Activated CD4-positive, alpha-beta T cell treated with anti-CD3 and anti-CD28 coated beads, Interleukin-2, Interleukin-6, amounts not matched to agents 100 ng/mL and 50 ng/mL, durations not matched to agents 16 hours and 8 hours (primary cell): ENCODE measurements at regions not wholly inside any gene's neighbourhood (a gene's known extent, or its start where the extent isn't known, plus 50 kb on each side); places are given as distances from the start of the nearest gene placed in this dataset.
"Not testable (repeated sequence)": the region's sequence is repeated elsewhere in the genome, so short reads cannot be mapped to it uniquely, and the experiment has no call there.

Source experiments
- DNase-seq: peaks from one replicate; pipeline ENCODE4 v3.0.0-alpha.2; 2020

DNA sequence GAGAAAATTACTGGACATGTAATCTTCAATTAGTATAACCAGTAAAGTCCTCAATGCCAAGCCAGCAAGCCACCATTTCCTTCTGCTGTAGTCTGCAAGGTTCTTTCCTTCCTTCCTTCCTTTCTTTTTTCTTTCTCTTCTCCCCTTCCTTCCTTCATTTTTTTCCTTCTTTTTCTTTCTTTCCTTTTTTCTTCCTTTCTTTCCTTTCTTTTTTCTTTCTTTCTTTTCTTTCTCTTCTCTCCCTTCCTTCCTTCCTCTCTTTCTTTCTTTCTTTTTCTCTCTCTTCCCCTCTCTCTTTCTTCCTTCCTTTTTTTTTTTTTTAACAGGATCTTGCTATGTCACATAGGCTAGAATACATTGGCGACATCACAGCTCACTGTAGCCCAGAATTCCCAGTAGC is 369.8 kb downstream of the SEMA3D start:
- no peak for DNase-seq

DNA sequence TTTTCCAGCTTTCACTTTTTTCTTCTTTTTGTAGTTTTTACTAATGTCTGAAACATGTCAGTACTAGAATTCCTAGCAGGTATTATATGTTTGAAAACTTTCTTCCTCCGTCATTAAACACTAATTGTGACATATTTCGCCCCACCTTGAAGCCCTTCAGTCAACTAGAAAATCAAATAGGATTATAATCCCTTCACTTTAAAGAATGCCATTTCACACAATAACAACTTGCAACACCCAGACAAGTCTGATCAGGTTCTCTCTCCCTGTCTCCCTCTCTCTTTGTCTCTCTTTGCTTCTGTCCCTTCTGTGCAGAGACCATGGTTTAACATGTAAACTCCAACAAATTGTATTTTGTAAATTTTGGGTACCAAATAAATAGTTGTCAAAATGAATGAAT is 373.5 kb downstream of the SEMA3D start:
- DNase-seq: no peak

- DNase-seq: no peak
These were observed 374.8 kb downstream of the SEMA3D start for GRCh38 chr7:84812021-84812420.

DNA sequence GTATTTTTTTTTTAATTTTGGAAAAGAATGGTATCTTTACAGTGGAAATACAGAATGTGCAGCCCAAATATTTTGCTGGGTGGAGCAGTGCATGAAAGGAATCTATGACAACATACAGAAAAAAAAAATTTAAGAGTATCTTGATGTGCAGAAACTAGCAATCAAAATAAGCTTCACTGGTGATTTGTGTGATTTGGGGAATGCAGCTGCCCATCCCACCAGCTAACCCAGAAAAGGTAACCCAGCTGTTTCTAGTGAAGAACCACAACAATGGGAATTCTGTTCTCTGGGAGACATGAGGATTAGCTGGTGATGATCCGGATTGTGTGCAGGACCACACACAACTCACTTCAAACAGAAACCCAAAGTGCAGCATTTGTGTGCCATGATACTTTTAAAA is 375.5 kb downstream of the SEMA3D start:
- DNase-seq: no peak

- no peak for DNase-seq
These were observed 377.0 kb downstream of the SEMA3D start for GRCh38 chr7:84809877-84810276.

GRCh38 chr7:84803979-84804378 is 382.9 kb downstream of the SEMA3D start:
- DNase-seq: no peak

- DNase-seq: no peak
These were observed 385.5 kb downstream of the SEMA3D start for GRCh38 chr7:84801396-84801795.

DNA sequence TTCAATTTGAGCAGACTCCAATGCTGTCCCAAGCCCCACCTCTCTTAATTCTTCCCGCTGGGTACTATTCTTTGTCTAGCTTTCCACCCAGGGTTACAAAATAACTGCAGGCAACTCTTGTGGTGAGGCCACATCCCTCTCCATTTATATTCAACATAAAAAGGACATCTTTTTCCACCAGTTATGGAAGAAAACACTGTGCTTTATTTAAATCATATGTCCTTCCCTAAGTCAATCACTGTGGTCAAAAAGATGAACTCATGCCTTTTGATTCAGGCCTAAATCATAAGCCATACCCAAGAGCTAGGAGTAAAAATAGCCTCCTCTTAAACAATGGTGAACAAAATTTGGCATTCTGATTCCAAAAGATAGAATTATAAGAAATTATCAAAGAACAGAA is 386.0 kb downstream of the SEMA3D start:
- no peak for DNase-seq

DNA sequence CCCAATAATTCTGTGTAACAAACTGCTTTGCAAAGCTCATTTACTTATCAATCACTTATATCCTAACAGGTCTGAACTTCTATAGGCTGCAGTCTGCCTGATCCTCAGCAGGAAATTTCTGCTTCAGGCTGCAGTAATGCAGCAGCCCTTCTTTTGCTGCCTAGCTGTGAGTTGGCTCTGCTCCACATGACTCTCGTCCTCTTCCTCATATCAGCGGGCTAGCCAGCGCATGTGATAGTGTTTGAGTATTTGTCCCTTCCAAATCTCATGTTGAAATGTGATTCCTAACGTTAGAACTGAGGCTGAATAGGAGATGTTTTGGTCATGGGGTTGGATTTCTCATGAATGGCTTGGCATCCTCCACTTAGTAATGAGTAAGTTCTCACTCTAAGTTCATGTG is 387.8 kb downstream of the SEMA3D start:
- no peak for DNase-seq

DNA sequence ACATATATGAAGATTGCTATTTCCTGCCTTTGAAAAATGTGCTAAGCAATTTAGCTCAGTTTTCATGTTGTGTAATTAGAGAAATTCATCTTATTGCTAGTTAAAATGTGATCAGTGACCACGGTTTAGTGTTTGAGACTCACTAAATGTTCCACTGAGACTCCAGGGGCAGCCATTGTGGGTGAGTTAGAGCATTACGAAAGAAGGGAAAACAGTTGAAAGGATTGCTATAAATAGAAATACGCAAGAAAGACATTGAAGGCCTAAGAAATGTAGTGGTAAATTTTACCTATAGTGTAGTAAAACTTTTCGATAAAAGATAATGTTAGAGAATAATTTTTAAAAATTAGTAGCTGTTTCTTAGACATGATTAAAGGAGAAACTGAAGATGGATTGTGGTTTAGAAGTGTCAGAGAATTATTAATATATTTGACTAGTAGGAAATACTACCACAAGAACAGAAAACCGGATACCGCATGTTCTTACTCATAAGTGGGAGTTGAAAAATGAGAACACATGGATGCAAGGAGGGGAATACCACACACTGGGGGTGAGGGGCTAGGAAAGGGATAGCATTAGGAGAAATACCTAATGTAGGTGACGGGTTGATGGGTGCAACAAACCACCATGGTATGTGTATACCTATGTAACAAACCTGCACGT is 394.5 kb downstream of the SEMA3D start:
- no peak for DNase-seq

DNA sequence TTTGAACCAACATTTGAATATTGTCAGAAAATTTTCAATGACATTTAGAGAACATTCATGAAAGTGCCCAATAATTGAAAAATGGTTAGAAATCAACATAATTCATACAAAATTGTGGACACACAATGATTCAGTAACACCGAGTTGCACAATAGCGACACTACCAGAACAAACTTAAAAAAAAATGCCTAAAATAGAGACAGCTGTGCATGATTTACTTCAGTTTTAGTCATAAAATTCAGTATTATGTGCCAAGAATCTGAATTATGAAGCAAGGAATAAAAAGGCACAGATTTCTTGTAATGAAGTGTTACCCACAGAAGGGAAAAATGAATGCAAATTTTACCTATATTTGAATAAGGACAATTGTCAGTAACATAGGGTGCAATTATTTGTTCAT is 396.0 kb downstream of the SEMA3D start:
- DNase-seq: no peak

GRCh38 chr7:84786073-84786472 is 400.8 kb downstream of the SEMA3D start:
- no peak for DNase-seq

DNA sequence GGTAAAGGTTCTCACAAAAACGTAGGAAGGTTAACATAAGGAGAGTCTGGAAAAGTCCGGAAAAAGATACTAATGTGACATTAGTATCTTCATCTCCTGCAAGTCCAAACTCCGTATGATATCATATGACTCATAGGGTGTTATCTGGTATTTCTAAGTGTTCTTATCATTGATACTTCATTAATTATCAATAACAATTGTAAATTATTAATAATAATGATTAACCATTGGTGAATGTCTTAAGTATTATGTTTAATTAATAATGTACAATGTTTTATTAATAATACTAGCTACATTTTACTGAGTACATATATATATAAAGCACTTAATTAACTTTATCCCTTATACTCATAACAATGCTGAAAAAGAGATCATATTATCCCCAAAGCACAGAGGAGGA is 402.4 kb downstream of the SEMA3D start:
- no peak for DNase-seq

DNA sequence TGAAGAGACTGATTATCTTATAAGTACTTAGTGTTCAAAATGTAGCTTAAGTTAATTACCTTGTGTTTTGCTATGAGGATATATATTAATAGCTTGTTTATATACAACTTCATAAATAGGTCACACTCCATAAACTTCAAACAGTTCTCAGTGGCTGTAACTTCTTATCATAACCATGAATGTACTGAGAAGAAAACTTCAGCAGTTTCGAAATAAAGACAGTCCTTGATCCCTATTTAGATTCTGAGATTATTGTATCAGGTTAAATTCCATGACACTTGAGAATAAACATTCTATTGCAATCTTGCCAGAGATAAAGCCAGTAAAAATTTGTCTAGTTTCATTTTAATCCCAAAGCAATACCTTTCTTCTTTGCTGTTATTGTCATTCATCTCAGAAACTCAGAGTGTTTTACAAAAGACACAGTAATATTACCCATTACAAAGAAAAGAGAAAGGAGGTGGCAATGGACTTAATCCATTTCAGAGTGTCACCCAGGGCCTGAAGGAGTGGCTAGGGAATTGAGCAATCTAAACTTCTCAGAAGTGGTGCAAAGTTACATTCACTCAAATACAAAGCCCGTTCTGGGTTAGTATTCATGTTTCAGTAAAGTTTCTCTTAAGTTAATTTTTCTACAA is 403.6 kb downstream of the SEMA3D start:
- no peak for DNase-seq

- no peak for DNase-seq
These were observed 405.0 kb downstream of the SEMA3D start for GRCh38 chr7:84781838-84782237.

- DNase-seq: no peak
These were observed 406.4 kb downstream of the SEMA3D start for GRCh38 chr7:84780158-84781124.

- no peak for DNase-seq
These were observed 429.1 kb downstream of the SEMA3D start for GRCh38 chr7:84757761-84758160.

GRCh38 chr7:84746353-84746752 is 440.5 kb downstream of the SEMA3D start:
- DNase-seq: no peak

GRCh38 chr7:84744385-84744784 is 442.5 kb downstream of the SEMA3D start:
- DNase-seq: no peak

DNA sequence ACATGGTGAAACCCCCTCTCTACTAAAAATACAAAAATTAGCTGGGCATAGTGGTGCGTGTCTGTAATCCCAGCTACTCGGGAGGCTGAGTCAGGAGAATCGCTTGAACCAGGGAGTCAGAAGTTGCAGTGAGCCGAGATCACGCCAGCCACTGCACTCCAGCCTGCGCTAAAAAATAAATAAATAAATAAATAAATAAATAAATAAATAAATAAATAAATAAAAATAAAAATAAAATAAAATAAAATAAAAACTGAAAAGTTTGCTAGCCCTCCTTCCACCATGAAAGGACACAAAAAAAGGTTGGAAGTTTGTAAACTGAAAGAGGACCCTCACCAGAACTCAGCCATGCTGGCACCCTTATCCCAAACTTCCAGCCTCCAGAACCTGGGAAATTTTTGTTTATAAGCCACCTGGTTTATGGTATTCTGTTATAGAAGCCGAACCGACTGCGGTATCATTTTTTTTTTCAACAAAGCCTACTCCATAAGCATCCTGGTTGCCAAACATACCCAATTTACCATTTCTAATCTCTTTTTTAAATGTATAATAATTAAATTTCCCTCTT is 448.2 kb downstream of the SEMA3D start:
- no peak for DNase-seq

DNA sequence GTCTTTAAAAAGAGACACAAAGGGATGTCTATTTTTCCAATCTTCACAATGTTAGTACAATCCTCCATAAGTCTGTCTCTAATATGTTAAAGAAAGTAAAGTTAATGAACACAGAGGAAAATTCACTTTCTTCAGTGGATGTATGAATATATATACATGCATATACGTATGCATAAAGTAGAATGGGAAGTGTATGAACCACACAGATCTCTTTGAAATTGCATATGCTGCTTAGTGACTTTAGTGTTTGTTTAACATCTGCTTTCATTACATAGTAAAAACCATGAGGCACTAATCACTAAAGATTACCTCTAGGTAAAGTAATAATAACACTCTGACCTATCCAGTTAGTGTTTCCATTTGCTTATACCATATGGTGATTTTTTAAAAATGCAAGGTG is 451.2 kb downstream of the SEMA3D start:
- DNase-seq: no peak

GRCh38 chr7:84735011-84735410 is 451.8 kb downstream of the SEMA3D start:
- no peak for DNase-seq

DNA sequence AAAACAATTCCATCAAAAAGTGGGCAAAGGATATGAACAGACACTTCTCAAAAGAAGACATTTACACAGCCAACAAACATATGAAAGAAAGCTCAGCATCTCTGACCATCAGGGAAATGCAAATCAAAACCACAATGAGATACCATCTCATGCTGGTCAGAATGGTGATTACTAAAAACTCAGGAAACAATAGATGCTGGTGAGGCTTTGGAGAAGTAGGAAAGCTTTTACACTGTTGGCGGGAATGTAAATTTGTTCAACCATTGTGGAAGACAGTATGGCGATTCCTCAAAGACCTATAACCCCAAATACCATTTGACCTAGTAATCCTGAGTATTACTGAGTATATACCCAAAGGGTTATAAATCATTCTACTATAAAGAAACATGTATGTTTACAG is 452.9 kb downstream of the SEMA3D start:
- not testable (repeated sequence) for DNase-seq
